ENCODE measurements at regions not wholly inside any gene's neighbourhood (a gene's known extent, or its start where the extent isn't known, plus 50 kb on each side); places are given as distances from the start of the nearest gene placed in this dataset.

DNA sequence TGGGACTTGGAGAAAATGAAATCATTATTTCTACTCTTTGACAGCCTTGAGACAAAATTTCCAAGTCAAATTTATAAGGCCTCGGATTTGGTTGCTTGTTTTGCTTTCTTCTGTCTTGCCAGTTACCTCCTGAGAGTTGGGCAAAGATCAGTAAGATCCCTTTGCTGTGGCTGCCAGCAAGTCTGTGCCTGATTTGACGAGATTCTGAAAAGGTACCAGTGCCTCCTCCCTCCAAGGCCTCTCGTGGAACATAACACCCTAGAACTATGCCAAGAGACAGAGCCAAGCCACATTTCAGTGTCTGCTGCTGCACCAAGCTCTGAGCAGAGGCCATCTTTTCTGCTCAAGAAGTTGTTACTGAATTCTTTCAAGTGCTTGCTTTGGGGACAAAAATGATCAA is 61.0 kb downstream of the GTPBP8 start:
- no peak for DNase-seq

- no peak for DNase-seq
These were observed 62.4 kb downstream of the GTPBP8 start for GRCh38 chr3:113053169-113053568.

- DNase-seq, result no peak
These were observed 63.8 kb downstream of the GTPBP8 start for GRCh38 chr3:113054552-113054951.

- DNase-seq, result no peak
These were observed 64.4 kb downstream of the GTPBP8 start for GRCh38 chr3:113055201-113055600.

DNA sequence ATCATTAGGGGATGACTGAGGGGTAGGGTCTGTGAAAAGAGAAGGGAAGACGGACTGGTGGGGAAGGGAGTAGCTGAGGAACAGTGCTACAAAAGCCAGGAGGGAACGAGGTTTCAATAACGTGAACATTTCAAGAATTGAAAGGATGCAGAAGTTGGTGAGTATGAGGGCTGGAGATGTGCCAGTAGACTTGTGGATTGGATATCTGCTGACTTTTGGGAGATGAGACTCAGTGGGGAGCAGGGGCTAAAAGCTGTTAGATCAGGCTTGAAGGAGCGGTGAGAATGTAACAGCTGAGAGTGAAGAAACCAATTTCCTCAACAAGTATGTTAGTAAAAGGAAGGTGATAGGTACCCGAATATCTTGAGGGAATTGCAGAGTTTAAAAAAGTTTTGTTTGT is 65.2 kb downstream of the GTPBP8 start:
- DNase-seq, result no peak

DNA sequence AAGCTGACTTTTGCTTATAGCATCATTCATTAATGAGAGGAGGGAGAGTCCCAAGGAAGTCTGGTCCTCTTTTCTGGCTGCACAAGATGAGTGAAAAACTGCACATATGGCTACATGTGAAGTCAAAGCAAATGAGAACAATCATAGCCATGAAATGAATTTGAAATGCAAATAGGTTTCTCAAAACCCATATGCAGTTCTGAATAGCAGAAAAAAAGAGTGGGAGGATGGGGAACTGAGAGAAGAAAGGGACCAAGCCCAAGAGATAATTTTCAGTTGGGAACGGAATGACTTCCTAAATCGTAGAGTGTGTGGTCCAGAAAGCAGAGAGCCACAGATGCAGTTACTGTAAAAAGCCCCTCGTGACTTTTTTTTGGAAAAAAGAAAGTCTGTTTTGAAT is 66.3 kb downstream of the GTPBP8 start:
- DNase-seq, result no peak

- DNase-seq, result no peak
These were observed 67.4 kb downstream of the GTPBP8 start for GRCh38 chr3:113058188-113058587.

GRCh38 chr3:113062705-113063104 is 71.9 kb downstream of the GTPBP8 start:
- no peak for DNase-seq

DNA sequence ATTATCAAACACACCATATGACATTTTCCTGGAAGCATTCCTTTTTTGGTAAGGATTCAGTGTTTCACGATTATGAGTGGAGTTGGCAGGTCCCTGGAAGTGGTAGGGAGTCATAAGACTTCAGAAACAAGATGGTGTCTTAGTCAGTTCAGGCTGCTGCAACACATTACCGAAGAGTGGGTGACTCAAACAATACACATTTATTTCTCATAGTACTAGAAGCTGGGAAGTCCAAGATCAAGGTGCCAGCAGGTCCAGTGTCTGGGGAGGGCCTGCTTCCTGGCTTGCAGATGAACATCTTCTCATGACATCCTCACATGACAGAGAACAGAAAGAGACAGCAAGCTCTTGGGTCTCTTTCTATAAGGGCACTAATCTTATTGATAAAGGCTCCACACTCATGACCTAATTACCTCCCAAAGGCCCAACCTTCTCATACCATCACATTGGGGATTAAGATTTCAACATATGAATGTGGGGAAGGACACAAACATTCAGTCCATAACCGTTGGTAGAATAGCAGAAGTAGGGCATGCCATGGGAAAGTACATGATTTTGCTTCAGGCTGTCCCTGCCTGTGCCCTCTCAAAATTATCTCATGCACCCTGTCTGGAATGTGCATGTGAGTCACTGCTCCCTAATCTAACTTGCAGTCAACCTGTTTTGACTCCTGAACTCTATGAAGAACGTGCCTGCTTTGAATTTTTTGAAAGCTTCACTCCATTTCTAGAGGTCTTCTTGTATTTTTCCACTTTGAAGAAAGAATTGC is 72.5 kb downstream of the GTPBP8 start:
- DNase-seq, result no peak

DNA sequence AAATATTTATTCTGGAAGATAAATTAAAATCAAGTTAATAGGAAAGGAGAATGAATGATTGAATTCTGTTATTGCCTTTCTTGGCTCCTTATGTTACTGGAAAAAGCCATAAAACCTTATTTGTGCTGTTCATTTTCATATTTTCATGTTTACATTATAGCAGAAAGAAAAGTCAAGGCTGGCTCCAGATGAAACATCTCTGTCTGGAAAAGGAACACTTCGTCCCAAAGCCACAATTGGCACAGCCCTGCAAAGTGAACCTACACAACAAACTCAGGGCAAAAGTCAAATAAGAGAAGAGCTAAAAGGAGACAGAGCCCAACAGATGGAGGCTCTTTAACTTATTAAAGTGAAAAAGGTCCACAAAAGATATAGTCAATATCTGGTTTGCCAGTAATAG is 73.4 kb downstream of the GTPBP8 start:
- no peak for DNase-seq

GRCh38 chr3:113065336-113065735 is 74.6 kb downstream of the GTPBP8 start:
- DNase-seq, result no peak

- DNase-seq, result no peak
These were observed 79.4 kb downstream of the GTPBP8 start for GRCh38 chr3:113070072-113070640.

DNA sequence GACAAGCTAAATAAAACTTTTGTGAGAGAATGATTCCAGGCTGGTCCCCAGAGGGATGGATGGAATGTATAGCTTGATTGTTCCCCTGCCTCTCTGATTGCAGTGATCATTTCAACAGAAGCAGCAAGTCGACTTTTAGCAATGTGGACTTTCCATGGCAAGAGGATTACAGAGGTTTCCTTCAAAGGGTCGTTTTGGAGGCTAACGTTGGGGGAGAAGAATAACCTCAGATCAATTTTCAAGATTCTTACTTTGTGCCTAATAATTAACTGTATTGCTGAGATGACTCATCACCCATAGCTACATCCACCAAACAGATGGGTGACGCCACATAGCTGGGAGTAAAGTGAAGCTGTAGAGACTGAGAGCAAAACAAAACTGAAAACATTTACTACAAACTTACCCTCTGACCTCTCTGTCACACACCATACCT is 79.9 kb downstream of the GTPBP8 start:
- DNase-seq, result no peak

- DNase-seq, result no peak
These were observed 84.8 kb downstream of the GTPBP8 start for GRCh38 chr3:113075588-113075987.

DNA sequence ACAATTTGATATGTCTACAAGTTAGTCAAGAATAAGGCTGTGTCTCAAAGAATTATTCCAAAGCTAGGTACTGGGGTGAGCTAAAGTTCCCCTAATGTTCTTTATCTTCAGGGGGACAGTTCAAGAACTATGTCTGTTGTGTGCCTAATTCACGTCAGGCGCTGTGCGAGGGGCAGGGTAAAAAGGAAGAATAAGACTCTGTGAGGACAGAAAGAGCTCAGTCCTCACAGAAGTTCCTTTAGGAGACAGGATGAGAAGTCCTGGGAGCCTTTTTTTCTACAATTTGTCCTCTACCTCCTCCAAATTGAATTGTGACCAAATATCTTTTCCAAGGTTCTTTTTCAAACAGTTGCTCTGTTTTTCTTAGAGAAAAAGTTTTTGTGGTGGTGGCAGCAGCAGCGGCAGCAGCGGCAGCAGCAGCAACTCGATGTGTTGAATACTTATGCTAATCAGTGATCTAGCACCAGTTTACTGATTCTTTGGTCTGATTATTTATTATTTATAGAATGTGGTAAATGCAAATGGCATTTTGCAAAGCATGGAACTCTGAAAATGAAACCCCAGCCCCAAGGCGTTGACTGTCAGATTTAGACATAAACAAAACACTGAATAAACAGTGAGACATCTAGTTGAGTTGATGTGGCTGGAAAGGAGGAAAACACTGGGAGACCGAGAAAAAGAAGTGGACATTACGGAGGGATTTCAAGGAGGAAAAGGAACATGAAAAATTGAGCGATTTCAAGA is 88.6 kb downstream of the GTPBP8 start:
- no peak for DNase-seq

DNA sequence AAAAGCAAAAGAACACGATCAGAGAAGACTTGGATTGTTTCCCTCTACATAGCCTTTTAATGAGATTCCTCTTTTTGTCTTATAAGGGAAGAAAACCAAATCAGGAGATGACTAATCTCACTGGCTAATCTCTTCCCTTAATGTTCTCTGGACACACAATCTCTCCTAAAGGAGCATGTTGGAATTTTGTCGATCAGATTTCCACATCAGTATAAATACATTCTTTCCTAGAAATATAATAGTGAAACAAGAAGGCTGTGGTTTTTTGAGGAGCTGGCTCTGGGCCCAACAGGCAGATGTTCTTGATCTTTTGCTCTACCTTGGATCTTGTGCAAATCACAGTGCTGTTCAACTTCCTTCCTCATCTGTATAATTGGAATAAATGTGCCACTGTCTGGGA is 94.0 kb downstream of the GTPBP8 start:
- DNase-seq, result no peak

- DNase-seq, result no peak
These were observed 96.0 kb downstream of the GTPBP8 start for GRCh38 chr3:113086560-113087461.

GRCh38 chr3:113088616-113089015 is 97.8 kb downstream of the GTPBP8 start:
- DNase-seq, result no peak

GRCh38 chr3:113091417-113091816 is 100.6 kb downstream of the GTPBP8 start:
- DNase-seq, result no peak

GRCh38 chr3:113092746-113093145 is 102.0 kb downstream of the GTPBP8 start:
- no peak for DNase-seq

DNA sequence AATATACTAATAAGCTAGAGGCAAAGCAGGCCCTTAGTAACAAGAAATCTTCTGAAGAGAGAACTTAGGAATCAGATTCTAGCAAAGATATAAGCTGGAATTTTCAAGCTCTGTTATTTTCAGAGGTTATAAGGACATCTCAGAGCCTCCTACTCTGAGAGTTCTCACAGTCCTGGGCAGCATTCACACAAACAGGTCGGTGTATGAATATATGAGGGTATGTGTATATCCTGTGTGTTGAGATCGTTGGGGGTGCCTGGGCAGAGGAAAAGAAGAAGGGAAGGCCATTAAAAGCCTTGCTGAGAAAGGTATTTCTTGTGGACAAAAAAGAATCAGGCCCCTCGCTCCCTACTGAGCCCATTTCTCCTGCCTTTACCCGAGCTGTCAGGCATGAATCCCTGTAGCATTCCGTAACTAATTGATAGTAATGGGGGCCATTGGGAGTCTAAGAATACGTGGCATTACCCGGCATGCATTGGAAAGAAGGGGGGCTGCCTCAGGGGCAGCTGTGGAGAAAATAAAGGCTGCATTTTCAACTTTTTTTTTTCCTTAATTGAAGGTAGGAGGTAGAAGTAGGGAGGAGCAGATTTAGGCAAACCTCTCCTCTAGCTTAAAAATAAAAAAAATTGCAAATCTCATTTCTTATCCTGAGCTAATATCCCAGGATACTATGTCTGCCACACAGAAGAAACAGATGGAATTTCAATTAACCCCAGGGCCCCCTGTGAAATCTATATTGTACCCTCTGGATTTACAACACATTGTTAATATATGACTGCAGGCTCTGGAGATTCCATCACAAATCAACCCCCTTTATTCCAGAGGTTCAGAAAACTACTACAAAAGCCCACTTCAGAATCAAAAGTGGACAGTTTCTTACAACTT is 103.8 kb downstream of the GTPBP8 start:
- DNase-seq, result no peak
